ENCODE measurements at regions not wholly inside any gene's neighbourhood (a gene's known extent, or its start where the extent isn't known, plus 50 kb on each side); places are given as distances from the start of the nearest gene placed in this dataset.

GRCh38 chr5:122607818-122608217 lies 167.1 kb upstream of the SNX2 start:
- TF ChIP-seq CTCF (conservative IDR thresholded peaks at IDR 0.05 in 1 of 2, IDR thresholded peaks at IDR 0.05 in 1 of 2; ENCODE audit: low read depth in 1 of 2, low read length in 2 of 2) (no peak), EZH2 (IDR thresholded peaks at IDR 0.05; ENCODE audit: low read length, missing control alignments) (no peak)
